GM08714 (cell line): ENCODE measurements at regions not wholly inside any gene's neighbourhood (a gene's known extent, or its start where the extent isn't known, plus 50 kb on each side); places are given as distances from the start of the nearest gene placed in this dataset.

Experiments
- H3K4me3 ChIP-seq: fragments of 200-500 bp; sonication (Bioruptor generic); 2 replicates; pipeline ENCODE4 v1.5.1; 2014; ENCODE audit warnings: mild to moderate bottlenecking, low read length, inconsistent platforms
- ZNF274 ChIP-seq: IDR thresholded peaks from 2 replicates; pipeline ENCODE4 v1.6.1; 2012; ENCODE audit warnings: mild to moderate bottlenecking, low read depth, low read length

GRCh38 chr5:158553195-158553961 lies 546.3 kb downstream of the EBF1 start:
- no peak overlapping the region for H3K4me3 ChIP-seq
- TF ChIP-seq ZNF274, result no peak

- TF ChIP-seq ZNF274, result no peak
- no peak overlapping the region for H3K4me3 ChIP-seq
These were observed 547.5 kb downstream of the EBF1 start for GRCh38 chr5:158552241-158552640.

- no peak for TF ChIP-seq ZNF274
- H3K4me3 ChIP-seq, result no peak overlapping the region
These were observed 550.4 kb downstream of the EBF1 start for GRCh38 chr5:158549311-158549710.

- TF ChIP-seq ZNF274, result no peak
- no peak overlapping the region for H3K4me3 ChIP-seq
These were observed 553.0 kb downstream of the EBF1 start for GRCh38 chr5:158546748-158547147.

- no peak for TF ChIP-seq ZNF274
- H3K4me3 ChIP-seq, result no peak overlapping the region
These were observed 553.7 kb downstream of the EBF1 start for GRCh38 chr5:158545949-158546530.

GRCh38 chr5:158544388-158545339 lies 555.1 kb downstream of the EBF1 start:
- no peak for TF ChIP-seq ZNF274
- no peak overlapping the region for H3K4me3 ChIP-seq

- no peak overlapping the region for H3K4me3 ChIP-seq
- no peak for TF ChIP-seq ZNF274
These were observed 556.0 kb downstream of the EBF1 start for GRCh38 chr5:158543539-158544387.

- no peak overlapping the region for H3K4me3 ChIP-seq
- no peak for TF ChIP-seq ZNF274
These were observed 558.0 kb downstream of the EBF1 start for GRCh38 chr5:158541536-158542297.

GRCh38 chr5:158538506-158539074 lies 561.1 kb downstream of the EBF1 start:
- TF ChIP-seq ZNF274, result no peak
- H3K4me3 ChIP-seq, result no peak overlapping the region; the same call in 1 of the 2 replicates

GRCh38 chr5:158537366-158537765 lies 562.4 kb downstream of the EBF1 start:
- no peak for TF ChIP-seq ZNF274
- no peak overlapping the region for H3K4me3 ChIP-seq

- no peak overlapping the region for H3K4me3 ChIP-seq
- TF ChIP-seq ZNF274, result no peak
These were observed 565.5 kb downstream of the EBF1 start for GRCh38 chr5:158534203-158534602.

- no peak overlapping the region for H3K4me3 ChIP-seq
- TF ChIP-seq ZNF274, result no peak
These were observed 567.0 kb downstream of the EBF1 start for GRCh38 chr5:158532739-158533138.

- no peak for TF ChIP-seq ZNF274
- no peak overlapping the region for H3K4me3 ChIP-seq
These were observed 567.9 kb downstream of the EBF1 start for GRCh38 chr5:158531860-158532259.
